Activated T-cell treated with anti-CD3 and anti-CD28 coated beads, Interleukin-2, amount 50 U/mL, for 24 hours (primary cell): ENCODE measurements at regions not wholly inside any gene's neighbourhood (a gene's known extent, or its start where the extent isn't known, plus 50 kb on each side); places are given as distances from the start of the nearest gene placed in this dataset.

Experiments used
- DNase-seq: peaks from one replicate; pipeline ENCODE4 v3.0.0-alpha.2; 2020
- H3K27ac Mint-ChIP-seq: 2 replicates; pipeline ENCODE4 v1.8.0; 2020; ENCODE audit warnings: mild to moderate bottlenecking, mixed read lengths
- H3K27me3 Mint-ChIP-seq: 2 replicates; pipeline ENCODE4 v1.8.0; 2020; ENCODE audit warnings: mixed read lengths
- H3K36me3 Mint-ChIP-seq: 2 replicates; pipeline ENCODE4 v1.8.0; 2020; ENCODE audit warnings: low read depth, mixed read lengths
- H3K4me1 Mint-ChIP-seq: 2 replicates; pipeline ENCODE4 v1.8.0; 2020; ENCODE audit warnings: low read depth, mixed read lengths
- H3K4me3 Mint-ChIP-seq: 2 replicates; pipeline ENCODE4 v1.8.0; 2020; ENCODE audit warnings: mild to moderate bottlenecking, moderate library complexity, mixed read lengths
- H3K9me3 Mint-ChIP-seq: 2 replicates; pipeline ENCODE4 v1.8.0; 2020; ENCODE audit warnings: mixed read lengths

DNA sequence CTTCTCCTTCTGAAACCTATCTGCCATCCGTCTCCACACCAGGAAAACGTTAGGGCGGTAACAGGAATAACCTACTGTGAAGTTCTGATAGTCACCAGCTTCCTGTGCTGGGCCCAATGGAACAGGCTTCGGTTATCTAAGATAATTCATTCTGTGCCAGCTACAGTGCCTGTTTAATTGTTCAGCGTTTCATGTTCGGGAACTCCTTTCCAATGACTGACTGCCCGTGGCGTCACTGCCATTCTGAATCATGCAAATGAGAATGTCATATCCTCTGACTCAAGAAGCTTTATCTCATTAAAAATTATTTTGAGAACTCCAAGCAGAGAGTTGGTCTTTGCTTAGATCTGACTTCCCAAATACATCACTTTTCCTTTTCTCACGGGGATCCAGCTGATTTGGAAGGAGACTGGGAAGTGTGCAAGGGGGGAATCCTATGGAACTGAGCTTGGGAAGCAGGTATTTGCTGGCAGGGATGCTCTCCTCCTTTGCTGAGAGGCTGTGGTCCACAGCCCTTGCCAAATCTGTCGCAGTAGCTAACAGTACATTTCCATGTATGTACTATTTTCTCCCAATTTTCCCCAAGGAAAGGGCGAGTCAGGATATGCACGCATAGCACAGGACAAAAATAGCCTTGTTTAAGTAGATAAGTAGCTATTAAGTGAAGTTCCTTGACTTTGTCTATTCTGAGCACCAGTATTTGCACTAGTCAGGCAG lies 358.7 kb downstream of the LTN1 start:
- Mint-ChIP-seq H3K4me1 (peaks cover 35% of the 10 kb centered on the region), H3K4me3 (no peak overlapping the region), H3K27ac (no peak overlapping the region), H3K9me3 (no peaks in the 10 kb centered on the region), H3K36me3 (no peaks in the 10 kb centered on the region), H3K27me3 (no peaks in the 10 kb centered on the region)
- no peak for DNase-seq

DNA sequence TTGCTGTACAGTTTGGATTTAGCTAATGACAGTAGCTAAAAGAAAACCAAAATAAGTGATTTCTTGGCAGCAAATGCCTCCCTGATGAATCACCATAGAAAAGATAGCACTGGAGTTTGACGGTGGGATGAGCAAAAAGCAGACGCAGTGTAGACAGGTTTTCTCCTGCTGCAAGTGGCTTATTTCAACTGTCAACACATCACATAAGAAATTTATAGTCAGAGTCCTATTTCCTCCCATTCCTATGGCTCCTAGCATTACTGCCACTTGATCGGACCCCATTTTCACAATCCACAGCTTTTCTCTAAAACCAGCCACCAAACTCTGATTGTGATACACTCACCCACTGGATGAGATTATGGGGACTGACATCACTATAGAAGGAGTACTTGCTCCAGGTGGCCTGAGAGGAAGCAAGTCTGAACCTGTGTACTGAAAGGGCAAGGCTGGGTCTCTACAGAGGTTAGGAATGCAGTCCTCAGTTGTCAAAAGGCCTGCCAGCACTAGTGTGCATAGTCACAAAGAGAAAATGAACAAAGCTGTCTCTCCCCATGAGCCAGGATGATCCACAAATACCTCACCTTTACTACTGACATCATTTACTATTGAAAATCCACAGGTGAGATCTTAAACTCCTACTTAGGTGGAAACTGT lies 359.8 kb downstream of the LTN1 start:
- Mint-ChIP-seq H3K4me1 (peaks cover 36% of the 10 kb centered on the region), H3K4me3 (no peak overlapping the region), H3K9me3 (no peaks in the 10 kb centered on the region), H3K27ac (no peak overlapping the region), H3K36me3 (no peaks in the 10 kb centered on the region), H3K27me3 (no peaks in the 10 kb centered on the region)
- no peak for DNase-seq

DNA sequence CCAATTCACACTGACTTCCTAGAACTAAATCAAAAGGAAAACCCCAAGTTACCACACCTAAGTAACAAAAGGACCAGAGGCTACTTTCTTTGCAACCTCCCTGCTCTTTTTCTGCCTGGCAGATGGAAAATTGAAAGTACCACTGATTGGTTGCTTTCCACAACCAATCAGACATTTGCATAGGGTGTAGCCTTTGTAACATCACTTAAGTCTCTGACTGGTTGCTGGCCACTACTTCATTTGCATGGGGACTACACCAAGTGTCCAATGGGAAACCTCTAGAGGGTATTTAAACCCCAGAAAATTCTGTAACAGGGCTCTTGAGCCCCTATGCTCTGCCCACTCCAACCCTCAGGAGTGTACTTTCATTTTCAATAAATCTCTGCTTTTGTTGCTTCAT lies 365.0 kb downstream of the LTN1 start:
- Mint-ChIP-seq H3K36me3 (peaks cover 18% of the 10 kb centered on the region), H3K4me3 (no peak overlapping the region), H3K27me3 (no peaks in the 10 kb centered on the region), H3K27ac (no peak overlapping the region), H3K4me1 (peaks cover 14% of the 10 kb centered on the region), H3K9me3 (peaks cover 3% of the 10 kb centered on the region)
- DNase-seq: no peak

DNA sequence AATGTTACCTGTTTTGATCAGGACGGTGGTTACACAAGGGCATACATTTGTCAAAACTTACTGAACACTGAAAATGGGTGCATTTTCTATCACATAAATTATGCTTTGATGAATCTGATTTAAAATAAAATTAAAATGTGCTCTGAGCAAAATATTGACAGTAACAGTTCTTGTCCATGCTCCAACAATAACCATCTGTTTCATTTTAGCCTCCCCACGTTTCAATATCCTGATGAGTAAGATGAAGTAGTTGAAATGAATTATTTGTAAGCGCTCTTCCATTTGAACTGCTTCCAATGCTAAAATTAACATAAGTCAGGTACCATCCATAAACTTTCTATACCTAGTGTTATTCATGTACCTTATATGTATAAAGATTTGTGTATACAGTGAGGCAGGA lies 365.4 kb downstream of the LTN1 start:
- no peak overlapping the region for H3K4me3 Mint-ChIP-seq
- DNase-seq: no peak
- no peaks in the 10 kb centered on the region for H3K27me3 Mint-ChIP-seq
- H3K36me3 Mint-ChIP-seq: peaks cover 18% of the 10 kb centered on the region
- peaks cover 9% of the 10 kb centered on the region for H3K4me1 Mint-ChIP-seq
- peaks cover 3% of the 10 kb centered on the region for H3K9me3 Mint-ChIP-seq
- no peak overlapping the region for H3K27ac Mint-ChIP-seq

DNA sequence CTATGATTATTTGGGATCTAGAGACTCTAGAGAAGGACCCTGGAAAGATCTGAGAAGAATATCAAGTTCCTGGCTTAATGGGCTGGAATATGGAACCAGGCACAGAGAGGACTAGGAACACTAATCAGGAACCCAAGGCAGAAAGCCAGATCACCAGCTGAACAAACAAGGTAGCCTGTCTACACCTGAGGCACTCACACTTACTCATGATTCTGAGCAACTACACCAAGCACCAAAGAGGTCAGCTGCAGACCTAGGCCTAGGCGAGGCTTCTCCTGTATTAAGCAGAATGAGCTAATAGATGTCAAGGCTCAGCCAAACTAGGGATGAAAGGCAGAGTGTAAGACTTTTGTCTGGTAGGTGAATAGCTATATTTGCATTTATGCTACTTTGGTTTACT lies 368.1 kb downstream of the LTN1 start:
- H3K36me3 Mint-ChIP-seq: peaks cover 22% of the 10 kb centered on the region
- H3K27ac Mint-ChIP-seq: no peak overlapping the region
- DNase-seq: no peak
- H3K4me1 Mint-ChIP-seq: peaks cover 9% of the 10 kb centered on the region
- H3K4me3 Mint-ChIP-seq: no peak overlapping the region
- no peaks in the 10 kb centered on the region for H3K27me3 Mint-ChIP-seq
- H3K9me3 Mint-ChIP-seq: peaks cover 3% of the 10 kb centered on the region

DNA sequence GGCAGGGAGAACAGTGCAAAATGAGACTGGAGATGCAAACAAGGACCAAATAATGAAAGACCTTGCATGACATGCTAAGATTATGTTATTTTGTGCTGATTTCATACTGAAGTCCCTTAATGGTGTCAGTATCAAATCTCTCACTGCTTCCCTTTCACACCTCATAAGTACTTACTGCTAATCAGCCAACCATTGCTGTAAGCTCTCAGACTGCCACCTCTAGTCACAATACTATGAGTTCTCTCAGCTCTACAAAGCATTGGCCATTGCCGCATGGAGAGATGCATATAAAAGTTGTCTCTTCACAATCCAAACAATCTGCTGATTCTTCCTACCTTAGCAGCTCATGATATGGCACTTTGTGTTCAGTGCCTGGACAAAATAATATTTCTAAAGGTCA lies 375.4 kb downstream of the LTN1 start:
- Mint-ChIP-seq H3K4me3 (no peak overlapping the region), H3K27me3 (no peaks in the 10 kb centered on the region), H3K4me1 (no peaks in the 10 kb centered on the region)

DNA sequence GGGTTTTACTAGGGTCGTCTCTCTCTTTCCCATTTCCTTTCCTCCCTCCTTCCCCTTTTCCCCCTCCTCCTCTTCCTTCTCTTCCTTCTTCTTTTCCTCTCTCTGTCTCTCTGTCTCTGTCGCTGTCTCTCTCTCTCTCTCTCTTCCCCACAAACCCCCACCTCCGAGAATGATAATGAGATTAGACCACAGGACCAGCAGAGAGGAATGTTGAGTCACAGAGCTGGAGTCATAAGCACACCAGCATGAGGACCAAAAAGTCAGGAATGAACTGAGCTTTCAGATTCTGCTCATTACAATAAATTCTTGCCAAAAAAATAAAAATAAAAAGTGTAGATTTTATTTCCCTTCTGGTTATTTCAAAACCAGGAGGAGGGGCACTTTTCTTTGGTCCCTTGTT lies 377.4 kb downstream of the LTN1 start:
- Mint-ChIP-seq H3K9me3 (no peaks in the 10 kb centered on the region), H3K27me3 (no peaks in the 10 kb centered on the region), H3K27ac (no peak overlapping the region), H3K36me3 (peaks cover 1% of the 10 kb centered on the region), H3K4me1 (no peaks in the 10 kb centered on the region), H3K4me3 (no peak overlapping the region)
- DNase-seq: no peak

More for the DNA sequence above, 375.4 kb downstream of the LTN1 start:
- DNase-seq: no peak
- Mint-ChIP-seq H3K36me3 (peaks cover 4% of the 10 kb centered on the region), H3K9me3 (no peaks in the 10 kb centered on the region), H3K27ac (no peak overlapping the region)

DNA sequence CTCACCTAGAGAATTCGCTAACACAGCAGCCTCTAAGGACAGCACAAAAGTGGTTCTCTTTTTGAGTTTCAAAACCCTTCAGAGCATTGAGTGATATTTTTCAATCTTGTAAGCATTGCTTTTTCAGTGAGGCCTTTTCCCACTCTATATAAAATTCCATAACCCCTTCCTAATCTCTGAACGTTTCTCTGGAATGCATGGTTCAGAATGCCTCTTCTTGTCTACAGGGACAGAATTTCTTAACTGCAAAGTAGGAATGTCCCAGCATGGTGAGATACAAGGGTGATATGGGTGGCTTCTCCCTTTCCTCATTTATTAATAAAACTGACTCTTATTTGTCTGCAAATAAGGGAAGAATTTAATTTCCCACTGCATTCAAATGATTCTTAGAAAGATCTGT lies 377.9 kb downstream of the LTN1 start:
- no peak overlapping the region for H3K4me3 Mint-ChIP-seq
- no peaks in the 10 kb centered on the region for H3K27me3 Mint-ChIP-seq
- no peak overlapping the region for H3K27ac Mint-ChIP-seq
- no peak for DNase-seq
- peaks cover 1% of the 10 kb centered on the region for H3K36me3 Mint-ChIP-seq
- no peaks in the 10 kb centered on the region for H3K9me3 Mint-ChIP-seq
- no peaks in the 10 kb centered on the region for H3K4me1 Mint-ChIP-seq

DNA sequence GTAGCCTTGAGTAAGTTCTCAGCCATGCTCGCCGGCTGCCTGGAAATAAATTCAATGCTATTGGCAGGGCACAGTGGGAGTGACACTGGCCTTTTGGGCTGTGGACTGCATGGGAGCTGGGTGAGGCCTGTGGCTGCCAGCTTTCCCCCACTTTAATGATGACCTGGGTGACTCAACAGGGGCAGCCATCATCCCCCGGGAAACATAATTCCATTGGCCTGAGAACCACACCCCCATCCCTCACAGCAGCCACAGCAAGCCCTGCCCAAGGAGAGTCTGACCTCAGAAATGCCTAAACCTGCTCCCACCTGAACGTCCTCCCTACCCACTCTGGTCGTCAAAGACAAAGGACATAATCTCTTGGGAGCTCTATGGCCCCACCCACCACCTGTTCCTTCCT lies 384.0 kb downstream of the LTN1 start:
- no peak overlapping the region for H3K27ac Mint-ChIP-seq
- H3K27me3 Mint-ChIP-seq: no peaks in the 10 kb centered on the region
- DNase-seq: no peak
- no peaks in the 10 kb centered on the region for H3K9me3 Mint-ChIP-seq
- H3K4me1 Mint-ChIP-seq: peaks cover 30% of the 10 kb centered on the region
- H3K36me3 Mint-ChIP-seq: peaks cover 1% of the 10 kb centered on the region
- no peak overlapping the region for H3K4me3 Mint-ChIP-seq

DNA sequence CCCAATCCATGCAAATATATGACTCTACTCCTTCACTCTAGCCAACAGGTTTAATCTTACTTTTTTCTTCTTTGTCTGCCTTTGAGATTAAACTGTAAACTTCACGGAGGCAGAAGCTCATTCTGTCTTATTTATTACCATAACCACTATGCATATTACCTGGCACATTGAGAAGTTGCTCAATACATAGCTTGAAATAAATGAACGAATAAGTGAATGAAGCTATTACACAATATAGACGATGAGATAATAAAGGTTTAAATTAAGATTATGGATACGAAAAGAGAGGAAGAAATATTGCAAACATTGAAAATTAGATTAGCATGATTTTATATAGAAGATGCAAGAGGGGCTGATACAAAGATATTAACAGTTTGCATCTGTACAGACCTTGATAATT lies 385.1 kb downstream of the LTN1 start:
- Mint-ChIP-seq H3K4me1 (peaks cover 32% of the 10 kb centered on the region), H3K9me3 (no peaks in the 10 kb centered on the region), H3K27ac (no peak overlapping the region), H3K27me3 (no peaks in the 10 kb centered on the region), H3K4me3 (no peak overlapping the region), H3K36me3 (peaks cover 1% of the 10 kb centered on the region)
- no peak for DNase-seq

DNA sequence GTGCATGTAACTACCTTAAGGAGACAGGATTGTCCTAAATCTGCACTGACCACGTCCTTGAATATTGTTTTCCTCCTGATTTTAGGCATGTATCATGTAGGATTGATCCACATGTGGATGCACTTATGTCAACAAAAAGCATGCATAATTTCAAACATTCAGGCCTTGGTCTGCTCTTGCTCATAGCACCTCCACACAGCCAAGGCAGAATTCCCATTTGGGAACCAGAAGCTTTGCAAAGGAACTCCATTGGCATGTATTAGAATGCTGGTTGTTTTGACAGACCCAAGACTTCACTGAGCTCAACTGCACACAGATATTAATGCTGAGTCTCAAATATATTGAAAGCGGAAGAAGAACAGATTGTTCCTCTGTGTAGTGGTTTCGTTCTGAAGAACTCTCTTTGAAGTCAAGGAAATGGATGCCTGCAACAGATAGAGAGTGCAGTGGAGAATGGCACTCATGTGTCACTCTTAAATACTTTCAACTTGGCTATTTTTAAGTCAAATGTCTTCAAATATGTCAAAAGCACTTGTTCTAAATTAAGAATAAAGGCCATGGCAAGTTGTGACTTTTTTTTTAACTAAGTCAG lies 387.6 kb downstream of the LTN1 start:
- Mint-ChIP-seq H3K4me1 (peaks cover 32% of the 10 kb centered on the region), H3K9me3 (peaks cover 13% of the 10 kb centered on the region), H3K27ac (no peak overlapping the region), H3K4me3 (no peak overlapping the region), H3K27me3 (no peaks in the 10 kb centered on the region), H3K36me3 (peaks cover 3% of the 10 kb centered on the region)
- DNase-seq: no peak

DNA sequence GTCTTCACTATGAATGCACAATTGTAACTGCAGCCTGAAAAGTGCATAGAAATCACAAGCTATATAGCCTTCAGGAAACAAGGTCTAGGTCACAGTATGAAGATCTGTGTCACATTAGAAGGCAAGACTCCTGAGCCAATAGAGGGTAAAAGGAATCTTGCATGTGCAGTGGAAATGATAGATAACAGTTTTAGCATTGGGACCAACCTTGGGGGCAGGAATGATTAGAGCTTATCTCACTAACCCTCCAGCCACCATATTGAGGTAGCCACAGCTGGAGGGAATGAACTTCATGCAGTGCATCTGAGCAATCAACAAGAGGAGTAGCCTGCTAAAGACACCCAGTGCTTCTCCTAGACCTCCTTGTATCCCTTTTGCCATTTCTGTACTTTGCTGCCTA lies 390.1 kb downstream of the LTN1 start:
- no peak overlapping the region for H3K4me3 Mint-ChIP-seq
- no peaks in the 10 kb centered on the region for H3K27me3 Mint-ChIP-seq
- peaks cover 30% of the 10 kb centered on the region for H3K9me3 Mint-ChIP-seq
- peaks cover 27% of the 10 kb centered on the region for H3K4me1 Mint-ChIP-seq
- no peak for DNase-seq
- H3K36me3 Mint-ChIP-seq: peaks cover 17% of the 10 kb centered on the region
- no peak overlapping the region for H3K27ac Mint-ChIP-seq

DNA sequence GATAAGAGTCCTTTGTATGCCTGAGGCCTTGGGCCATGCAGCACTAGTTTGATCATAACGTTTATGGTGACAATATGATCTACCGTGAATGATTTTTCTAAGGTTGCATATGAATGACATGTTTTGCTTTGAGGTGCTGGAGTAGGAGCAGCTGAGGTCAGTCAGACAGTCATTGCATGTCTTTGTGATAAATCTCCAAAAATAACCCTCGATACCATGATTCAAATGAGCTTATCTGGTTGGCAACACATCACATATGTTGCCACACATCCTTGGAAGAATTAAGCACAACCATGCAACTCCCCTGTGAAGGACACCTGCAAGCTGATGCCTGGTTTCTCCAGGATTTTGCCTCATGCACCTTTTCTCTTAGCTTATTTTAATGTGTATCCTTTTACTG lies 394.5 kb downstream of the LTN1 start:
- H3K36me3 Mint-ChIP-seq: peaks cover 17% of the 10 kb centered on the region
- H3K4me1 Mint-ChIP-seq: no peaks in the 10 kb centered on the region
- H3K9me3 Mint-ChIP-seq: peaks cover 30% of the 10 kb centered on the region
- no peak for DNase-seq
- H3K27ac Mint-ChIP-seq: no peak overlapping the region
- no peaks in the 10 kb centered on the region for H3K27me3 Mint-ChIP-seq
- H3K4me3 Mint-ChIP-seq: no peak overlapping the region

DNA sequence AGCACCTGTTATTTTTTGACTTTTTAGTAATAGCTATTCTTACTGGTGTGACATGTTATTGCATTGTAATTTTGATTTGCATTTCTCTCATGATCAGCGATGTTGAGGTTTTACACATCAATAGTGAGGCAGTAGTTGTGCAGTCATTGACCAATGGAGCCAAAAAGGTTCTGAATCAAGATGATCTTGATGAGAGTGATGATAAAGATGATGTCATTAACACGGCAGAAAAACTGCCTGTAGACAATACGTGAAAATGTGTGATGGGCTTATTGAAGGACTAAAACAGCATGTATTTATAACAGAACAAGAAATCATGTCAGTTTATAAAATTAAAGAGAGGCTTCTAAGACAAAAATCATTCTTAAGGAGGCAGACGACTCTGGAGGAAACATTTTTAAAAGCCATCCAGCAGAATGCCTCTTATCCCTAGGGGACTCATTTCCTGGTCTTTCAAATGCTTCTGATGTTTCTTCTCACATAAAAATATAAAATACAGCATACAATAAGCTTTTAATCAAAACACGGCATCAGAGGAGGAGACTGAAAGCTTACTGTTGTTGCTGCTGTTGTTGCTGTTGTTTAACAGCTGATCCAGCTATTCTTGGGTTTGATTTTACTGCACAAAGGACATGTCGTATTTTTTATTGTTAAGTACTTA lies 400.3 kb downstream of the LTN1 start:
- H3K4me1 Mint-ChIP-seq: no peaks in the 10 kb centered on the region
- H3K27ac Mint-ChIP-seq: no peak overlapping the region
- no peaks in the 10 kb centered on the region for H3K9me3 Mint-ChIP-seq
- H3K27me3 Mint-ChIP-seq: no peaks in the 10 kb centered on the region
- no peak for DNase-seq
- no peaks in the 10 kb centered on the region for H3K36me3 Mint-ChIP-seq
- H3K4me3 Mint-ChIP-seq: no peak overlapping the region

DNA sequence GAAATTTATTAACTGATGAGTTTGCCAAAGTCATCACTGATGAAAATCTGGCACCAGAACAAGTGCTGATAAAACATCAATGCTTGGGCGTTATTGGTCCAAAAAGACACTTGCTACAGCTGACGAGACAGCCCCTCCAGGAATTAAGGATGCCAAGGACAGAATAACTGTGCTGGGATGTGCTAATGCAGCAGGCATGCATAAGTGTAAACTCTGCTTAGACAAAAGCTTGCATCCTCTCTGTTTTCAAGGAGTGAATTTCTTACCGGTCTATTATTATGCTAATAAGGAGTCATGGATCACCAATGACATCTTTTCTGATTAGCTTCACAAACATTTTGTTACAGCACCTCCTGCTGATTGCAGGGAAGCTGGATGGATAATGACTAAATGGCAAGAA lies 402.0 kb downstream of the LTN1 start:
- Mint-ChIP-seq H3K27me3 (no peaks in the 10 kb centered on the region), H3K9me3 (peaks cover 6% of the 10 kb centered on the region), H3K27ac (no peak overlapping the region), H3K4me3 (no peak overlapping the region), H3K36me3 (no peaks in the 10 kb centered on the region), H3K4me1 (no peaks in the 10 kb centered on the region)
- DNase-seq: no peak
